NCI-H1048 (cell line): ENCODE measurements at regions not wholly inside any gene's neighbourhood (a gene's known extent, or its start where the extent isn't known, plus 50 kb on each side); places are given as distances from the start of the nearest gene placed in this dataset.
"Not testable (repeated sequence)": the region's sequence is repeated elsewhere in the genome, so short reads cannot be mapped to it uniquely, and the experiment has no call there.

Experiments
- DNase-seq: peaks from one replicate; lab custom pipeline; 2025; lab: John Stamatoyannopoulos, UW

GRCh38 chr4:147246528-147246927, 234.4 kb upstream of the EDNRA start:
- not testable (repeated sequence) for DNase-seq

GRCh38 chr4:147247579-147247978, 233.3 kb upstream of the EDNRA start:
- no peak for DNase-seq

- DNase-seq: no peak
Observed at GRCh38 chr4:147250062-147250461, 230.8 kb upstream of the EDNRA start.

GRCh38 chr4:147255268-147255667, 225.6 kb upstream of the EDNRA start:
- DNase-seq: not testable (repeated sequence)

GRCh38 chr4:147259271-147259670, 221.6 kb upstream of the EDNRA start:
- not testable (repeated sequence) for DNase-seq

GRCh38 chr4:147284256-147284835, 196.6 kb upstream of the EDNRA start:
- DNase-seq: no peak

GRCh38 chr4:147284935-147285334, 196.0 kb upstream of the EDNRA start:
- no peak for DNase-seq

- no peak for DNase-seq
Observed at GRCh38 chr4:147285751-147286150, 195.1 kb upstream of the EDNRA start.

GRCh38 chr4:147286846-147287587, 193.9 kb upstream of the EDNRA start:
- DNase-seq: no peak

GRCh38 chr4:147287588-147287890, 193.4 kb upstream of the EDNRA start:
- DNase-seq: no peak

- DNase-seq: no peak
Observed at GRCh38 chr4:147288512-147288911, 192.4 kb upstream of the EDNRA start.

- no peak for DNase-seq
Observed at GRCh38 chr4:147289181-147289580, 191.7 kb upstream of the EDNRA start.

GRCh38 chr4:147292604-147293313, 188.1 kb upstream of the EDNRA start:
- not testable (repeated sequence) for DNase-seq

- not testable (repeated sequence) for DNase-seq
Observed at GRCh38 chr4:147293314-147293677, 187.6 kb upstream of the EDNRA start.

GRCh38 chr4:147299205-147299604, 181.7 kb upstream of the EDNRA start:
- DNase-seq: no peak

- DNase-seq: no peak
Observed at GRCh38 chr4:147303174-147303872, 177.6 kb upstream of the EDNRA start.

- no peak for DNase-seq
Observed at GRCh38 chr4:147303873-147304229, 177.0 kb upstream of the EDNRA start.

GRCh38 chr4:147307896-147308674, 172.8 kb upstream of the EDNRA start:
- DNase-seq: no peak

- DNase-seq: no peak
Observed at GRCh38 chr4:147309434-147309833, 171.5 kb upstream of the EDNRA start.

GRCh38 chr4:147310312-147310711, 170.6 kb upstream of the EDNRA start:
- no peak for DNase-seq

GRCh38 chr4:147311956-147312355, 168.9 kb upstream of the EDNRA start:
- DNase-seq: no peak
